GM23338 (cell line): ENCODE measurements at regions not wholly inside any gene's neighbourhood (a gene's known extent, or its start where the extent isn't known, plus 50 kb on each side); places are given as distances from the start of the nearest gene placed in this dataset.

Experiments
- ATAC-seq: fragments of 200-7000 bp; cut with Tn5 transposase; 3 replicates; pipeline ENCODE4 v1.9.1; 2020
- DNase-seq: peaks from one replicate; pipeline ENCODE4 v3.0.0-alpha.2; 2015; ENCODE audit warnings: low spot score
- H2AFZ ChIP-seq: fragments of 200-600 bp; sonication (generic); 2 replicates; pipeline ENCODE4 v1.8.0; 2016; ENCODE audit warnings: antibody characterized with exemption, mild to moderate bottlenecking, moderate library complexity
- H3F3A ChIP-seq: fragments of 200-600 bp; sonication (generic); replicated peaks from 2 replicates; pipeline ENCODE4 v1.8.0; 2017; ENCODE audit warnings: antibody characterized with exemption, mixed run types, low read depth
- H3K27ac ChIP-seq: fragments of 200-600 bp; sonication (generic); 2 replicates; pipeline ENCODE4 v1.6.1; 2016; ENCODE audit warnings: low read depth
- H3K27me3 ChIP-seq: fragments of 200-600 bp; sonication (generic); 2 replicates; pipeline ENCODE4 v1.8.0; 2016; ENCODE audit warnings: mild to moderate bottlenecking, mixed run types, moderate library complexity; ENCODE audit not compliant: insufficient read depth
- H3K36me3 ChIP-seq: fragments of 200-600 bp; sonication (generic); 2 replicates; pipeline ENCODE4 v1.8.0; 2016; ENCODE audit warnings: mild to moderate bottlenecking; ENCODE audit not compliant: insufficient read depth
- H3K4me1 ChIP-seq: fragments of 200-600 bp; sonication (generic); 2 replicates; pipeline ENCODE4 v1.8.0; 2016; ENCODE audit warnings: mild to moderate bottlenecking, moderate library complexity; ENCODE audit not compliant: insufficient read depth
- H3K4me2 ChIP-seq: fragments of 200-600 bp; sonication (generic); 2 replicates; pipeline ENCODE4 v1.7.1; 2017; ENCODE audit warnings: mixed run types
- H3K4me3 ChIP-seq: fragments of 200-600 bp; sonication (generic); 2 replicates; pipeline ENCODE4 v1.6.1; 2016; ENCODE audit warnings: mixed run types
- H3K79me2 ChIP-seq: fragments of 200-600 bp; sonication (generic); replicated peaks from 2 replicates; pipeline ENCODE4 v1.8.0; 2017; ENCODE audit warnings: mild to moderate bottlenecking; ENCODE audit not compliant: insufficient read depth
- H3K9me2 ChIP-seq: fragments of 200-600 bp; sonication (generic); 2 replicates; pipeline ENCODE4 v1.8.0; 2017; ENCODE audit not compliant: insufficient read depth
- H4K20me1 ChIP-seq: fragments of 200-600 bp; sonication (generic); replicated peaks from 2 replicates; pipeline ENCODE4 v1.8.0; 2017; ENCODE audit warnings: mild to moderate bottlenecking; ENCODE audit not compliant: insufficient read depth
- H3K27ac Mint-ChIP-seq: 2 replicates; pipeline ENCODE4 v1.8.0; 2020; ENCODE audit warnings: inconsistent platforms, mild to moderate bottlenecking, moderate library complexity, mixed read lengths
- H3K27me3 Mint-ChIP-seq: 3 replicates; pipeline ENCODE4 v1.8.0; 2022; ENCODE audit warnings: low read depth, mild to moderate bottlenecking, moderate library complexity, mixed read lengths, inconsistent platforms; ENCODE audit not compliant: insufficient read depth, poor library complexity
- H3K36me3 Mint-ChIP-seq: 3 replicates; pipeline ENCODE4 v1.8.0; 2021; ENCODE audit warnings: low read depth, mild to moderate bottlenecking, inconsistent platforms, moderate library complexity, mixed read lengths
- H3K4me1 Mint-ChIP-seq: 3 replicates; pipeline ENCODE4 v1.8.0; 2020; ENCODE audit warnings: mild to moderate bottlenecking, inconsistent platforms, mixed read lengths
- H3K4me3 Mint-ChIP-seq: 3 replicates; pipeline ENCODE4 v1.8.0; 2021; ENCODE audit warnings: moderate library complexity, mild to moderate bottlenecking, inconsistent platforms, mixed read lengths
- H3K9me3 Mint-ChIP-seq: 3 replicates; pipeline ENCODE4 v1.8.0; 2020; ENCODE audit warnings: moderate library complexity, mild to moderate bottlenecking, inconsistent platforms, mixed read lengths
- CREB1 ChIP-seq: fragments of 250-450 bp; sonication (Bioruptor Pico); IDR thresholded peaks from 2 replicates; pipeline ENCODE4 v1.5.0; 2020; ENCODE audit warnings: low read depth, mild to moderate bottlenecking, moderate library complexity
- POLR2AphosphoS5 ChIP-seq: IDR thresholded peaks from 2 replicates; pipeline ENCODE4 v1.6.1; 2016; ENCODE audit warnings: antibody characterized with exemption, low read depth
- REST ChIP-seq: IDR thresholded peaks from one replicate; pipeline ENCODE4 v1.6.1; 2018; ENCODE audit warnings: antibody characterized with exemption; ENCODE audit not compliant: unreplicated experiment
- ZNF114 ChIP-seq: fragments of 250-450 bp; sonication (Bioruptor Pico); IDR thresholded peaks from 2 replicates; pipeline ENCODE4 v1.5.0; 2020; ENCODE audit warnings: mild to moderate bottlenecking, moderate library complexity
- TF ChIP-seq, protein P1 (sequence below): IDR thresholded peaks from 2 replicates; pipeline ENCODE4 v1.6.1; 2016; ENCODE audit warnings: antibody characterized with exemption
- TF ChIP-seq, protein P2 (sequence below): fragments of 250-450 bp; sonication (Bioruptor Pico); IDR thresholded peaks from 2 replicates; pipeline ENCODE4 v1.5.0; 2020; ENCODE audit warnings: mild to moderate bottlenecking, moderate library complexity

- TF ChIP-seq CREB1 (no peak), REST (no peak), POLR2AphosphoS5 (no peak), ZNF114 (CRISPR knock-in tag) (no peak)
- TF ChIP-seq, protein P1, sequence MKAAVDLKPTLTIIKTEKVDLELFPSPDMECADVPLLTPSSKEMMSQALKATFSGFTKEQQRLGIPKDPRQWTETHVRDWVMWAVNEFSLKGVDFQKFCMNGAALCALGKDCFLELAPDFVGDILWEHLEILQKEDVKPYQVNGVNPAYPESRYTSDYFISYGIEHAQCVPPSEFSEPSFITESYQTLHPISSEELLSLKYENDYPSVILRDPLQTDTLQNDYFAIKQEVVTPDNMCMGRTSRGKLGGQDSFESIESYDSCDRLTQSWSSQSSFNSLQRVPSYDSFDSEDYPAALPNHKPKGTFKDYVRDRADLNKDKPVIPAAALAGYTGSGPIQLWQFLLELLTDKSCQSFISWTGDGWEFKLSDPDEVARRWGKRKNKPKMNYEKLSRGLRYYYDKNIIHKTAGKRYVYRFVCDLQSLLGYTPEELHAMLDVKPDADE: no peak
- TF ChIP-seq, protein P2, sequence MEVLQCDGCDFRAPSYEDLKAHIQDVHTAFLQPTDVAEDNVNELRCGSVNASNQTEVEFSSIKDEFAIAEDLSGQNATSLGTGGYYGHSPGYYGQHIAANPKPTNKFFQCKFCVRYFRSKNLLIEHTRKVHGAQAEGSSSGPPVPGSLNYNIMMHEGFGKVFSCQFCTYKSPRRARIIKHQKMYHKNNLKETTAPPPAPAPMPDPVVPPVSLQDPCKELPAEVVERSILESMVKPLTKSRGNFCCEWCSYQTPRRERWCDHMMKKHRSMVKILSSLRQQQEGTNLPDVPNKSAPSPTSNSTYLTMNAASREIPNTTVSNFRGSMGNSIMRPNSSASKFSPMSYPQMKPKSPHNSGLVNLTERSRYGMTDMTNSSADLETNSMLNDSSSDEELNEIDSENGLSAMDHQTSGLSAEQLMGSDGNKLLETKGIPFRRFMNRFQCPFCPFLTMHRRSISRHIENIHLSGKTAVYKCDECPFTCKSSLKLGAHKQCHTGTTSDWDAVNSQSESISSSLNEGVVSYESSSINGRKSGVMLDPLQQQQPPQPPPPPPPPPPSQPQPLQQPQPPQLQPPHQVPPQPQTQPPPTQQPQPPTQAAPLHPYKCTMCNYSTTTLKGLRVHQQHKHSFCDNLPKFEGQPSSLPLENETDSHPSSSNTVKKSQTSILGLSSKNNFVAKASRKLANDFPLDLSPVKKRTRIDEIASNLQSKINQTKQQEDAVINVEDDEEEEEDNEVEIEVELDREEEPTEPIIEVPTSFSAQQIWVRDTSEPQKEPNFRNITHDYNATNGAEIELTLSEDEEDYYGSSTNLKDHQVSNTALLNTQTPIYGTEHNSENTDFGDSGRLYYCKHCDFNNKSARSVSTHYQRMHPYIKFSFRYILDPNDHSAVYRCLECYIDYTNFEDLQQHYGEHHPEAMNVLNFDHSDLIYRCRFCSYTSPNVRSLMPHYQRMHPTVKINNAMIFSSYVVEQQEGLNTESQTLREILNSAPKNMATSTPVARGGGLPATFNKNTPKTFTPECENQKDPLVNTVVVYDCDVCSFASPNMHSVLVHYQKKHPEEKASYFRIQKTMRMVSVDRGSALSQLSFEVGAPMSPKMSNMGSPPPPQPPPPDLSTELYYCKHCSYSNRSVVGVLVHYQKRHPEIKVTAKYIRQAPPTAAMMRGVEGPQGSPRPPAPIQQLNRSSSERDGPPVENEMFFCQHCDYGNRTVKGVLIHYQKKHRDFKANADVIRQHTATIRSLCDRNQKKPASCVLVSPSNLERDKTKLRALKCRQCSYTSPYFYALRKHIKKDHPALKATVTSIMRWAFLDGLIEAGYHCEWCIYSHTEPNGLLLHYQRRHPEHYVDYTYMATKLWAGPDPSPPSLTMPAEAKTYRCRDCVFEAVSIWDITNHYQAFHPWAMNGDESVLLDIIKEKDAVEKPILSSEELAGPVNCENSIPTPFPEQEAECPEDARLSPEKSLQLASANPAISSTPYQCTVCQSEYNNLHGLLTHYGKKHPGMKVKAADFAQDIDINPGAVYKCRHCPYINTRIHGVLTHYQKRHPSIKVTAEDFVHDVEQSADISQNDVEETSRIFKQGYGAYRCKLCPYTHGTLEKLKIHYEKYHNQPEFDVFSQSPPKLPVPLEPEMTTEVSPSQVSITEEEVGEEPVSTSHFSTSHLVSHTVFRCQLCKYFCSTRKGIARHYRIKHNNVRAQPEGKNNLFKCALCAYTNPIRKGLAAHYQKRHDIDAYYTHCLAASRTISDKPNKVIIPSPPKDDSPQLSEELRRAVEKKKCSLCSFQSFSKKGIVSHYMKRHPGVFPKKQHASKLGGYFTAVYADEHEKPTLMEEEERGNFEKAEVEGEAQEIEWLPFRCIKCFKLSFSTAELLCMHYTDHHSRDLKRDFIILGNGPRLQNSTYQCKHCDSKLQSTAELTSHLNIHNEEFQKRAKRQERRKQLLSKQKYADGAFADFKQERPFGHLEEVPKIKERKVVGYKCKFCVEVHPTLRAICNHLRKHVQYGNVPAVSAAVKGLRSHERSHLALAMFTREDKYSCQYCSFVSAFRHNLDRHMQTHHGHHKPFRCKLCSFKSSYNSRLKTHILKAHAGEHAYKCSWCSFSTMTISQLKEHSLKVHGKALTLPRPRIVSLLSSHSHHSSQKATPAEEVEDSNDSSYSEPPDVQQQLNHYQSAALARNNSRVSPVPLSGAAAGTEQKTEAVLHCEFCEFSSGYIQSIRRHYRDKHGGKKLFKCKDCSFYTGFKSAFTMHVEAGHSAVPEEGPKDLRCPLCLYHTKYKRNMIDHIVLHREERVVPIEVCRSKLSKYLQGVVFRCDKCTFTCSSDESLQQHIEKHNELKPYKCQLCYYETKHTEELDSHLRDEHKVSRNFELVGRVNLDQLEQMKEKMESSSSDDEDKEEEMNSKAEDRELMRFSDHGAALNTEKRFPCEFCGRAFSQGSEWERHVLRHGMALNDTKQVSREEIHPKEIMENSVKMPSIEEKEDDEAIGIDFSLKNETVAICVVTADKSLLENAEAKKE (CRISPR knock-in tag): no peak
- no peak overlapping the region for H3K4me3 ChIP-seq
- H3K4me3 Mint-ChIP-seq: no peak overlapping the region
- H3K36me3 Mint-ChIP-seq: no peaks in the 10 kb centered on the region
- no peaks in the 10 kb centered on the region for H3K9me2 ChIP-seq
- H3K4me1 ChIP-seq: no peaks in the 10 kb centered on the region
- no peaks in the 10 kb centered on the region for H3F3A ChIP-seq
- no peaks in the 10 kb centered on the region for H3K27me3 ChIP-seq
- no peak overlapping the region for H3K27ac ChIP-seq
- ATAC-seq: no peak
- no peak overlapping the region for H3K4me2 ChIP-seq
- H3K27me3 Mint-ChIP-seq: peaks cover 2% of the 10 kb centered on the region
- no peaks in the 10 kb centered on the region for H3K79me2 ChIP-seq
- H3K9me3 Mint-ChIP-seq: no peaks in the 10 kb centered on the region
- H3K36me3 ChIP-seq: no peaks in the 10 kb centered on the region
- DNase-seq: no peak
- H3K4me1 Mint-ChIP-seq: peaks cover 18% of the 10 kb centered on the region; the same call in 2 of the 3 replicates
- no peak overlapping the region for H3K27ac Mint-ChIP-seq
- H2AFZ ChIP-seq: no peak overlapping the region
- no peaks in the 10 kb centered on the region for H4K20me1 ChIP-seq
These were observed 111.3 kb downstream of the FOXG1 start for GRCh38 chr14:28877923-28878322.
